ENCODE measurements at regions not wholly inside any gene's neighbourhood (a gene's known extent, or its start where the extent isn't known, plus 50 kb on each side); places are given as distances from the start of the nearest gene placed in this dataset.

- no peaks in the 10 kb centered on the region for H3K27me3 Mint-ChIP-seq
- H3K9me3 Mint-ChIP-seq, result no peaks in the 10 kb centered on the region
- no peaks in the 10 kb centered on the region for H3K36me3 Mint-ChIP-seq (ENCODE audit: low read depth)
- no peak overlapping the region for H3K27ac Mint-ChIP-seq
- intact Hi-C loops (cut with micrococcal nuclease), result no loop called here
- H3K4me1 Mint-ChIP-seq (ENCODE audit: low read depth), result no peaks in the 10 kb centered on the region
- no peak overlapping the region for H3K4me3 Mint-ChIP-seq
Observed at GRCh38 chr10:61120805-61121204, 176.8 kb upstream of the RHOBTB1 start.

GRCh38 chr10:61119573-61119972, 175.6 kb upstream of the RHOBTB1 start:
- H3K9me3 Mint-ChIP-seq, result peaks cover 6% of the 10 kb centered on the region
- H3K36me3 Mint-ChIP-seq (ENCODE audit: low read depth), result no peaks in the 10 kb centered on the region
- intact Hi-C loops (cut with micrococcal nuclease), result no loop called here
- H3K4me1 Mint-ChIP-seq (ENCODE audit: low read depth), result no peaks in the 10 kb centered on the region
- no peak overlapping the region for H3K4me3 Mint-ChIP-seq
- H3K27me3 Mint-ChIP-seq, result no peaks in the 10 kb centered on the region
- H3K27ac Mint-ChIP-seq, result no peak overlapping the region

- no peaks in the 10 kb centered on the region for H3K4me1 Mint-ChIP-seq (ENCODE audit: low read depth)
- no peak overlapping the region for H3K27ac Mint-ChIP-seq
- H3K27me3 Mint-ChIP-seq, result no peaks in the 10 kb centered on the region
- no peak overlapping the region for H3K4me3 Mint-ChIP-seq
- intact Hi-C loops (cut with micrococcal nuclease), result no loop called here
- no peaks in the 10 kb centered on the region for H3K36me3 Mint-ChIP-seq (ENCODE audit: low read depth)
- peaks cover 6% of the 10 kb centered on the region for H3K9me3 Mint-ChIP-seq
Observed at GRCh38 chr10:61115897-61116296, 171.9 kb upstream of the RHOBTB1 start.

GRCh38 chr10:61112771-61113170, 168.8 kb upstream of the RHOBTB1 start:
- Mint-ChIP-seq H3K27ac (no peak overlapping the region), H3K36me3 (ENCODE audit: low read depth) (no peaks in the 10 kb centered on the region), H3K4me3 (no peak overlapping the region), H3K27me3 (no peaks in the 10 kb centered on the region), H3K9me3 (peaks cover 6% of the 10 kb centered on the region), H3K4me1 (ENCODE audit: low read depth) (no peaks in the 10 kb centered on the region)
- intact Hi-C loops (cut with micrococcal nuclease), result no loop called here

GRCh38 chr10:61110936-61111335, 167.0 kb upstream of the RHOBTB1 start:
- H3K27ac Mint-ChIP-seq, result no peak overlapping the region
- intact Hi-C loops (cut with micrococcal nuclease), result no loop called here
- no peaks in the 10 kb centered on the region for H3K36me3 Mint-ChIP-seq (ENCODE audit: low read depth)
- no peak overlapping the region for H3K4me3 Mint-ChIP-seq
- H3K4me1 Mint-ChIP-seq (ENCODE audit: low read depth), result no peaks in the 10 kb centered on the region
- H3K9me3 Mint-ChIP-seq, result peaks cover 6% of the 10 kb centered on the region
- no peaks in the 10 kb centered on the region for H3K27me3 Mint-ChIP-seq

DNA sequence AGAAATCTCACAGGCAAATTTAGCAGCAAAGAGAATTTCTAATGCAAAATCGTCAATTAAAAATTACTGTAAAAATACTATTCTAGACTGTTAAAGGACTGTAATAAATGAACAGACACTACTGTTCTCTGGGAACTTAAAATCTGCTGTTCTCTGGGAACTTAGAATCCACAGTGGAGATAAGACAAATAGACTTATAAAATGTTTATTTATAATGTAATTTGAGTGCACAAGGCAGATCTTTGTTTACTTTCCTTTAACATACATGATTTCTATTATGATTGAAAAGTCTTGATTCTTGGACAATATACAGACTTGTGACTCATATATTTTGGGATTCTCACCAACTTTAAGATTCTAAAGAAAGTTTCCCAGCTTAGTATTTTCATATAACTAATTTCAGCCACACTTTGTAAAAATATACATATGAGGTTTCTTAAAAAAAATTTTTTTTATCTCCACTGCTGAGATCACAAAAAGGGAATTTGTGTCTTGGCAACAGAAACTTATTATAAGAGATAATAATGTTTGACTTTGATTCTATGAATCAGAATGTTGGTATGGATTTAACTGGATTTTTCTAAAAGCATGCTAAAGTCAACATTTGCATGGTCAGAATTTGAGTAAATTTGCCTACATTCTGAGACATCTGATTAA, 166.3 kb upstream of the RHOBTB1 start:
- intact Hi-C loops (cut with micrococcal nuclease), result no loop called here

GRCh38 chr10:61108915-61109314, 164.9 kb upstream of the RHOBTB1 start:
- Mint-ChIP-seq H3K9me3 (no peaks in the 10 kb centered on the region), H3K4me1 (ENCODE audit: low read depth) (no peaks in the 10 kb centered on the region), H3K27me3 (no peaks in the 10 kb centered on the region), H3K27ac (no peak overlapping the region), H3K4me3 (no peak overlapping the region), H3K36me3 (ENCODE audit: low read depth) (no peaks in the 10 kb centered on the region)
- intact Hi-C loops (cut with micrococcal nuclease), result no loop called here

More for the DNA sequence above, 166.3 kb upstream of the RHOBTB1 start:
- Mint-ChIP-seq H3K4me3 (no peak overlapping the region), H3K4me1 (ENCODE audit: low read depth) (no peaks in the 10 kb centered on the region), H3K9me3 (peaks cover 5% of the 10 kb centered on the region), H3K36me3 (ENCODE audit: low read depth) (no peaks in the 10 kb centered on the region), H3K27me3 (no peaks in the 10 kb centered on the region), H3K27ac (no peak overlapping the region)

DNA sequence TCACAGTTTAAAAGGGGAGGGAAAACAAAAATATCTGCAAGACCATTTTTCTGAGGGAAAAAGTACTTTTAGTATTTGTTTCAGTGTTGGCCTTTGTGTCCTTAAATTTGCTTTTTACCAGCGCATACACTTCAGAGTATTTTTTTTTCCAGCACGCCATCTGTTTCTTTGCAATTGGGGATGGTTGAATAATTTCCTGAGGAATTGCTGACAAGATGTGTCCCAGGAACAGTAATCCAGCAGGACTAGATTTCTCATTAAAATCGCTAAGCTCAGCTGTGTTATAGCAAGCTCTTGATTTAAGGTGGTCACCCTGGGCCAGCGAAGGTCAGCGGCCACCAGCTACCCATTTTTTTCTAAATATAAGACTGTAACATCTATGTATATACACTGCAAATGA, 156.9 kb upstream of the RHOBTB1 start:
- Mint-ChIP-seq H3K9me3 (no peaks in the 10 kb centered on the region), H3K27ac (no peak overlapping the region), H3K27me3 (no peaks in the 10 kb centered on the region), H3K4me3 (no peak overlapping the region), H3K36me3 (ENCODE audit: low read depth) (no peaks in the 10 kb centered on the region), H3K4me1 (ENCODE audit: low read depth) (no peaks in the 10 kb centered on the region)
- intact Hi-C loops (cut with micrococcal nuclease), result no loop called here

GRCh38 chr10:61099756-61100155, 155.8 kb upstream of the RHOBTB1 start:
- Mint-ChIP-seq H3K36me3 (ENCODE audit: low read depth) (no peaks in the 10 kb centered on the region), H3K27me3 (no peaks in the 10 kb centered on the region), H3K4me1 (ENCODE audit: low read depth) (no peaks in the 10 kb centered on the region), H3K4me3 (no peak overlapping the region), H3K9me3 (no peaks in the 10 kb centered on the region), H3K27ac (no peak overlapping the region)
- intact Hi-C loops (cut with micrococcal nuclease), result no loop called here

- Mint-ChIP-seq H3K27ac (no peak overlapping the region), H3K36me3 (ENCODE audit: low read depth) (no peaks in the 10 kb centered on the region), H3K9me3 (no peaks in the 10 kb centered on the region), H3K27me3 (no peaks in the 10 kb centered on the region), H3K4me3 (no peak overlapping the region), H3K4me1 (ENCODE audit: low read depth) (no peaks in the 10 kb centered on the region)
- intact Hi-C loops (cut with micrococcal nuclease), result no loop called here
Observed at GRCh38 chr10:61098966-61099365, 155.0 kb upstream of the RHOBTB1 start.

- intact Hi-C loops (cut with micrococcal nuclease), result no loop called here
- H3K27ac Mint-ChIP-seq, result no peak overlapping the region
- H3K36me3 Mint-ChIP-seq (ENCODE audit: low read depth), result no peaks in the 10 kb centered on the region
- no peaks in the 10 kb centered on the region for H3K27me3 Mint-ChIP-seq
- H3K9me3 Mint-ChIP-seq, result no peaks in the 10 kb centered on the region
- H3K4me1 Mint-ChIP-seq (ENCODE audit: low read depth), result no peaks in the 10 kb centered on the region
- H3K4me3 Mint-ChIP-seq, result no peak overlapping the region
Observed at GRCh38 chr10:61097026-61097425, 153.0 kb upstream of the RHOBTB1 start.

- intact Hi-C loops (cut with micrococcal nuclease), result no loop called here
- Mint-ChIP-seq H3K36me3 (ENCODE audit: low read depth) (no peaks in the 10 kb centered on the region), H3K9me3 (no peaks in the 10 kb centered on the region), H3K4me1 (ENCODE audit: low read depth) (no peaks in the 10 kb centered on the region), H3K4me3 (no peak overlapping the region), H3K27ac (no peak overlapping the region), H3K27me3 (no peaks in the 10 kb centered on the region)
Observed at GRCh38 chr10:61096056-61096455, 152.1 kb upstream of the RHOBTB1 start.

- Mint-ChIP-seq H3K27me3 (no peaks in the 10 kb centered on the region), H3K27ac (no peak overlapping the region), H3K9me3 (no peaks in the 10 kb centered on the region), H3K36me3 (ENCODE audit: low read depth) (no peaks in the 10 kb centered on the region), H3K4me3 (no peak overlapping the region), H3K4me1 (ENCODE audit: low read depth) (no peaks in the 10 kb centered on the region)
- intact Hi-C loops (cut with micrococcal nuclease), result no loop called here
Observed at GRCh38 chr10:61091531-61091930, 147.5 kb upstream of the RHOBTB1 start.

GRCh38 chr10:61089251-61089650, 145.3 kb upstream of the RHOBTB1 start:
- Mint-ChIP-seq H3K4me1 (ENCODE audit: low read depth) (no peaks in the 10 kb centered on the region), H3K27ac (no peak overlapping the region), H3K4me3 (no peak overlapping the region), H3K9me3 (peaks cover 8% of the 10 kb centered on the region), H3K27me3 (no peaks in the 10 kb centered on the region), H3K36me3 (ENCODE audit: low read depth) (no peaks in the 10 kb centered on the region)
- intact Hi-C loops (cut with micrococcal nuclease), result no loop called here

- Mint-ChIP-seq H3K27ac (no peak overlapping the region), H3K36me3 (ENCODE audit: low read depth) (no peaks in the 10 kb centered on the region), H3K4me1 (ENCODE audit: low read depth) (no peaks in the 10 kb centered on the region), H3K27me3 (no peaks in the 10 kb centered on the region), H3K9me3 (peaks cover 8% of the 10 kb centered on the region), H3K4me3 (no peak overlapping the region)
- intact Hi-C loops (cut with micrococcal nuclease), result no loop called here
Observed at GRCh38 chr10:61084493-61084892, 140.5 kb upstream of the RHOBTB1 start.

All from dendritic cell treated with granulocyte-macrophage colony-stimulating factor and Interleukin-4, amounts not matched to agents 40 ng/mL and 50 ng/mL, for 4 days (primary cell).